Mesothelial cell of epicardium (in vitro differentiated cells): ENCODE measurements at regions not wholly inside any gene's neighbourhood (a gene's known extent, or its start where the extent isn't known, plus 50 kb on each side); places are given as distances from the start of the nearest gene placed in this dataset.

Experiments used
- DNase-seq, 2 experiments: peaks; one replicate each; pipeline ENCODE4 v3.0.0; 2021; ENCODE audit warnings: low spot score in 2 of 2; ENCODE audit not compliant: unreplicated experiment in 2 of 2
- H3K27ac Mint-ChIP-seq: 2 replicates; pipeline ENCODE4 v1.8.0; 2021; ENCODE audit warnings: mixed read lengths
- H3K27me3 Mint-ChIP-seq: 2 replicates; pipeline ENCODE4 v1.8.0; 2021; ENCODE audit warnings: low read depth, mixed read lengths
- H3K36me3 Mint-ChIP-seq: 2 replicates; pipeline ENCODE4 v1.8.0; 2021; ENCODE audit warnings: mixed read lengths
- H3K4me1 Mint-ChIP-seq: 2 replicates; pipeline ENCODE4 v1.8.0; 2021; ENCODE audit warnings: mixed read lengths
- H3K4me3 Mint-ChIP-seq: 2 replicates; pipeline ENCODE4 v1.8.0; 2021; ENCODE audit warnings: mild to moderate bottlenecking, moderate library complexity, mixed read lengths
- H3K9me3 Mint-ChIP-seq: 2 replicates; pipeline ENCODE4 v1.8.0; 2021; ENCODE audit warnings: mixed read lengths
- CTCF ChIP-seq: fragments of 200-600 bp; sonication (generic); IDR thresholded peaks from one replicate; pipeline ENCODE4 v1.5.0; 2021; ENCODE audit warnings: antibody characterized with exemption; ENCODE audit not compliant: unreplicated experiment

GRCh38 chr13:34515201-34515600, 426.9 kb upstream of the NBEA start:
- H3K27me3 Mint-ChIP-seq = no peaks in the 10 kb centered on the region
- H3K4me3 Mint-ChIP-seq = no peak overlapping the region
- TF ChIP-seq CTCF = no peak
- no peak overlapping the region for H3K27ac Mint-ChIP-seq
- H3K4me1 Mint-ChIP-seq = no peaks in the 10 kb centered on the region
- DNase-seq = no peak
- H3K36me3 Mint-ChIP-seq = no peaks in the 10 kb centered on the region
- H3K9me3 Mint-ChIP-seq = peaks cover 6% of the 10 kb centered on the region

- H3K27ac Mint-ChIP-seq = peak overlapping the region; percentile 80
- no peak overlapping the region for H3K4me3 Mint-ChIP-seq
- H3K27me3 Mint-ChIP-seq = no peaks in the 10 kb centered on the region
- H3K36me3 Mint-ChIP-seq = no peaks in the 10 kb centered on the region
- H3K9me3 Mint-ChIP-seq = peaks cover under 1% of the 10 kb centered on the region
- H3K4me1 Mint-ChIP-seq = peaks cover 7% of the 10 kb centered on the region
- TF ChIP-seq CTCF = no peak
- DNase-seq = no peak
Measured at GRCh38 chr13:34521171-34521570, 420.9 kb upstream of the NBEA start.

- H3K4me3 Mint-ChIP-seq = no peak overlapping the region
- H3K27me3 Mint-ChIP-seq = no peaks in the 10 kb centered on the region
- H3K9me3 Mint-ChIP-seq = peaks cover 8% of the 10 kb centered on the region
- no peaks in the 10 kb centered on the region for H3K36me3 Mint-ChIP-seq
- H3K4me1 Mint-ChIP-seq = peaks cover 7% of the 10 kb centered on the region
- H3K27ac Mint-ChIP-seq = no peak overlapping the region
- TF ChIP-seq CTCF = no peak
- no peak for DNase-seq
Measured at GRCh38 chr13:34522808-34523207, 419.3 kb upstream of the NBEA start.

GRCh38 chr13:34523406-34523805, 418.7 kb upstream of the NBEA start:
- Mint-ChIP-seq H3K9me3 (peaks cover 8% of the 10 kb centered on the region), H3K27ac (no peak overlapping the region), H3K27me3 (no peaks in the 10 kb centered on the region), H3K4me1 (peaks cover 7% of the 10 kb centered on the region), H3K36me3 (no peaks in the 10 kb centered on the region), H3K4me3 (no peak overlapping the region)
- TF ChIP-seq CTCF = no peak
- DNase-seq = no peak

- H3K9me3 Mint-ChIP-seq = peaks cover 15% of the 10 kb centered on the region
- no peak overlapping the region for H3K27ac Mint-ChIP-seq
- no peaks in the 10 kb centered on the region for H3K36me3 Mint-ChIP-seq
- no peak for DNase-seq
- H3K27me3 Mint-ChIP-seq = no peaks in the 10 kb centered on the region
- H3K4me1 Mint-ChIP-seq = no peaks in the 10 kb centered on the region
- H3K4me3 Mint-ChIP-seq = no peak overlapping the region
- no peak for TF ChIP-seq CTCF
Measured at GRCh38 chr13:34533941-34534340, 408.1 kb upstream of the NBEA start.

- no peak for TF ChIP-seq CTCF
- H3K36me3 Mint-ChIP-seq = peaks cover 4% of the 10 kb centered on the region
- H3K4me1 Mint-ChIP-seq = peaks cover 12% of the 10 kb centered on the region
- peaks cover 8% of the 10 kb centered on the region for H3K9me3 Mint-ChIP-seq
- DNase-seq = no peak
- peak overlapping the region; percentile 50 for H3K27ac Mint-ChIP-seq
- no peaks in the 10 kb centered on the region for H3K27me3 Mint-ChIP-seq
- H3K4me3 Mint-ChIP-seq = no peak overlapping the region
Measured at GRCh38 chr13:34542321-34542720, 399.7 kb upstream of the NBEA start.
